ENCODE measurements at regions not wholly inside any gene's neighbourhood (a gene's known extent, or its start where the extent isn't known, plus 50 kb on each side); places are given as distances from the start of the nearest gene placed in this dataset.
A peak's percentile ranks its signal among the peaks of the same experiment; 100 is the strongest.

DNA sequence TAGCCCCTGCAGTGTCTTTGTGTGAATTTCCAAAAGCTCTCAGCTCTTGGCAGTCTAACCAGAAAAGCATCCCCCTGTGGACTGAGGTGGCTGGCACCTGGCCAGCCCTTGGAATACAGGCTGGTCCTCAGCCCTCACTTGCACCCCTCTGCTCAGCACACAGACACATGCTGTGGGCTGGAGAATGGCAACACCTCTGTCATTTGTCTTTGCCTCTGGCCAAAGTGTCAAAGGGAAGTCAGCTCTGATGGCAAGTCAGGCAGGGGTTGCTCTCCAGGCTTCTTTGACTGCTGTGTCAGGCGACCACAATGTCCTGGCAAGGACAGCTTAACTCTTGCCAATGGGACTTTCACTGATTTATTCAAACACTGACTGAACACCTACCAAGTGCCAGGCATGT, 724.8 kb downstream of the INHBA start:
- WGBS = 38% methylated on average over 1 of the region's 1 CpG
- DNase-seq (ENCODE audit: low spot score) = no peak
- intact Hi-C loops (cut with DNase I) = no loop called here
- Histone ChIP-seq H3K36me3 (no peaks in the 10 kb centered on the region), H3K4me3 (no peak overlapping the region), H3K9me3 (no peaks in the 10 kb centered on the region), H3K4me1 (replicated peaks) (no peaks in the 10 kb centered on the region), H3K27me3 (replicated peaks; ENCODE audit: insufficient read depth) (no peaks in the 10 kb centered on the region), H3K27ac (no peak overlapping the region)
- TF ChIP-seq POLR2A (IDR thresholded peaks at IDR 0.05) = no peak
- no peak for TF ChIP-seq POLR2AphosphoS5 (IDR thresholded peaks at IDR 0.05)
- TF ChIP-seq, protein P1, sequence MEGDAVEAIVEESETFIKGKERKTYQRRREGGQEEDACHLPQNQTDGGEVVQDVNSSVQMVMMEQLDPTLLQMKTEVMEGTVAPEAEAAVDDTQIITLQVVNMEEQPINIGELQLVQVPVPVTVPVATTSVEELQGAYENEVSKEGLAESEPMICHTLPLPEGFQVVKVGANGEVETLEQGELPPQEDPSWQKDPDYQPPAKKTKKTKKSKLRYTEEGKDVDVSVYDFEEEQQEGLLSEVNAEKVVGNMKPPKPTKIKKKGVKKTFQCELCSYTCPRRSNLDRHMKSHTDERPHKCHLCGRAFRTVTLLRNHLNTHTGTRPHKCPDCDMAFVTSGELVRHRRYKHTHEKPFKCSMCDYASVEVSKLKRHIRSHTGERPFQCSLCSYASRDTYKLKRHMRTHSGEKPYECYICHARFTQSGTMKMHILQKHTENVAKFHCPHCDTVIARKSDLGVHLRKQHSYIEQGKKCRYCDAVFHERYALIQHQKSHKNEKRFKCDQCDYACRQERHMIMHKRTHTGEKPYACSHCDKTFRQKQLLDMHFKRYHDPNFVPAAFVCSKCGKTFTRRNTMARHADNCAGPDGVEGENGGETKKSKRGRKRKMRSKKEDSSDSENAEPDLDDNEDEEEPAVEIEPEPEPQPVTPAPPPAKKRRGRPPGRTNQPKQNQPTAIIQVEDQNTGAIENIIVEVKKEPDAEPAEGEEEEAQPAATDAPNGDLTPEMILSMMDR (IDR thresholded peaks at IDR 0.05) = no peak

DNA sequence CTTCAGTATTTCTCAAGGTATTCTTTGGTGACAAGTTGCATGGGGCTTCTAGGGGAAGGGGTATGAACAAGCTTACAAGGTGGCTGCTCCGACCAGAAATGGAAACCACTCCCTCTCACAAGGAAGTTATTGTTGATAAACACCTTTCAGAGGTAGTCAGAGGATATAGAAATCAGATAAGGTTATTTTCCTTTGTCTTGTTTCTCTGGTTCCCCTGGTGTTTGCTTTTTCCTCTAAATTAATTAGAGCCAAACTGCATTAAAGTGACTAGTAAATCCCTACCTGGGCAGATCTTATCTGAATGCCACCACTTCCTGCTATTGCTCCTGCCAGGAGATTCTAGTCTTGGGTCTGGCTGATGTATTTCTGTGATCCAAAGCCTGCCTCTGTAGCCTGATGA, 725.4 kb downstream of the INHBA start:
- no peak overlapping the region for H3K4me3 ChIP-seq
- intact Hi-C loops (cut with DNase I) = no loop called here
- H3K4me1 ChIP-seq (replicated peaks) = no peaks in the 10 kb centered on the region
- H3K9me3 ChIP-seq = no peaks in the 10 kb centered on the region
- H3K36me3 ChIP-seq = no peaks in the 10 kb centered on the region
- TF ChIP-seq, protein P1 (IDR thresholded peaks at IDR 0.05) = no peak
- peak; percentile 48 for TF ChIP-seq POLR2AphosphoS5 (IDR thresholded peaks at IDR 0.05)
- no peak overlapping the region for H3K27ac ChIP-seq
- DNase-seq (ENCODE audit: low spot score) = peak; percentile 18
- no peaks in the 10 kb centered on the region for H3K27me3 ChIP-seq (replicated peaks; ENCODE audit: insufficient read depth)
- WGBS = 36% methylated on average over 1 of the region's 1 CpG

DNA sequence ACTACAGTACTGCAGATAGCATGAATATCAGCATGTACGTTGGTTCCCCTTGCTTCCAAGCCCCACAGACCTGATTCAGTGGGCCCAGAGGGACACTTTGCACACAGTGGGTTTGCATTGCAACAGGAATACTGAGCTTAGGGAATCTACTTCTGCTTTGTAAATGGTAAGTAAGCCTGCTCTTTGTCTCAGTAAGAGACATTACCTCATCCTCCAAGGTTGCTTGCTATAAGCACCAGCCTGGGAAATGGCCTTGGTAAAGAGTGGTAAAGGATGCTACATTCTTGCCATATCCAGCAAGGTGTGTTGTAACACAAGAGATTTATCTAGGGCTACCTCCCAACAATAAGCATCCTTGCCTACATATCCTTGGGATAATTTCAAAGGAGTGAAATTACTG, 730.5 kb downstream of the INHBA start:
- WGBS = 95% methylated on average over 1 of the region's 1 CpG

DNA sequence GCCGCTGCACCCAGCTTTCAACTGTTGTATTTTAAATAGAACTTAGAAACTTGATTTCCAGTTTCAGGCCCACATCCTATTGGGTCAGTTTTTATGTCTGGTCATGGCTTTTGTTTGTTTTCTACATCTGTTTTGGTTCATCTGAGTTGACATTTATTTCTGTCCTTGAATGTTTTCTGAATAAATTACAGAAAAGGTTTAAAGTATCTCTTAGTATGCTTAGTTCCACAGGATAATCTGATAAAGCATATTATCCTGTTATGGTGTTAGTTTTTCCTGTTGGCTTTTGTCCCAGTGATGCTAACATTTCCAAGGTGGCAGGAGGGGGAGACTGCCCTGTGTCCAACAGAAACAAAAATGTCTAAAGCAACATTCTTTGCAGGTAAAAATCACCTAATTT, 733.2 kb downstream of the INHBA start:
- 61% methylated on average over 1 of the region's 1 CpG for WGBS

More for the DNA sequence above, 730.5 kb downstream of the INHBA start:
- H3K4me3 ChIP-seq = no peak overlapping the region
- TF ChIP-seq, protein P1 (IDR thresholded peaks at IDR 0.05) = no peak
- TF ChIP-seq POLR2A (IDR thresholded peaks at IDR 0.05) = no peak
- TF ChIP-seq POLR2AphosphoS5 (IDR thresholded peaks at IDR 0.05) = no peak
- no peak overlapping the region for H3K27ac ChIP-seq
- H3K27me3 ChIP-seq (replicated peaks; ENCODE audit: insufficient read depth) = no peaks in the 10 kb centered on the region
- intact Hi-C loops (cut with DNase I) = no loop called here
- peaks cover 5% of the 10 kb centered on the region for H3K4me1 ChIP-seq (replicated peaks)
- H3K9me3 ChIP-seq = no peaks in the 10 kb centered on the region
- H3K36me3 ChIP-seq = no peaks in the 10 kb centered on the region
- no peak for DNase-seq (ENCODE audit: low spot score)

DNA sequence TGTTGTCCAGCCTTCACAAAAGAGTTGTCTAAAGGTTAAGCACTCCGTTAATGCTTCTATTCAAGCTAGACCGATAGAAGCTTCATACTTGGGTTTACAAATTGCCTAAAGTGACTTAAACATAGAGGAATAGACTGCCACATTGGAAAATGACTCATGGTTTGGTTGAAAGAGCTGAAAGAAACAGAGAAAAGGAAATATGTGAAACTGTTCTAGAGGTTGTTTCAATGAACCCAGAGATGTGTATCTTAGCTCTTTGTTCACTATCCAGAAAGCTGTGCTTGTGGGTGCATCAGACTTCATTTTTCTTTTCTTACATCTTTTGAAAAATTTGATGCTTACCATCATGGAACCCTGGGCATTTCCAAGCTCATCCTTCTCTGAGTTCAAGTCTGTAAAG, 736.2 kb downstream of the INHBA start:
- intact Hi-C loops (cut with DNase I) = no loop called here

More for the DNA sequence above, 733.2 kb downstream of the INHBA start:
- no peak for DNase-seq (ENCODE audit: low spot score)
- H3K4me3 ChIP-seq = no peak overlapping the region
- H3K9me3 ChIP-seq = no peaks in the 10 kb centered on the region
- TF ChIP-seq POLR2AphosphoS5 (IDR thresholded peaks at IDR 0.05) = no peak
- TF ChIP-seq, protein P1 (IDR thresholded peaks at IDR 0.05) = no peak
- no peak for TF ChIP-seq POLR2A (IDR thresholded peaks at IDR 0.05)
- no peak overlapping the region for H3K27ac ChIP-seq
- peaks cover 5% of the 10 kb centered on the region for H3K4me1 ChIP-seq (replicated peaks)
- H3K36me3 ChIP-seq = no peaks in the 10 kb centered on the region
- H3K27me3 ChIP-seq (replicated peaks; ENCODE audit: insufficient read depth) = no peaks in the 10 kb centered on the region
- intact Hi-C loops (cut with DNase I) = no loop called here

More for the DNA sequence above, 736.2 kb downstream of the INHBA start:
- Histone ChIP-seq H3K4me1 (replicated peaks) (peaks cover 5% of the 10 kb centered on the region), H3K27ac (no peak overlapping the region), H3K36me3 (no peaks in the 10 kb centered on the region), H3K27me3 (replicated peaks; ENCODE audit: insufficient read depth) (no peaks in the 10 kb centered on the region), H3K4me3 (no peak overlapping the region), H3K9me3 (no peaks in the 10 kb centered on the region)
- DNase-seq (ENCODE audit: low spot score) = no peak
- 89% methylated on average over 2 of the region's 2 CpGs for WGBS
- TF ChIP-seq POLR2AphosphoS5 (IDR thresholded peaks at IDR 0.05) (no peak), POLR2A (IDR thresholded peaks at IDR 0.05) (no peak)
- TF ChIP-seq, protein P1 (IDR thresholded peaks at IDR 0.05) = no peak
